IMR-90 (cell line): ENCODE measurements at regions not wholly inside any gene's neighbourhood (a gene's known extent, or its start where the extent isn't known, plus 50 kb on each side); places are given as distances from the start of the nearest gene placed in this dataset.

Experiments
- ATAC-seq: fragments of 200-7000 bp; cut with Tn5 transposase; 2 replicates; pipeline ENCODE4 v1.9.1; 2020; ENCODE audit warnings: low read depth, mild to moderate bottlenecking, moderate library complexity
- BruUV-seq: library from RNA; stranded (reverse); fragments of 400-500 nt; replicated peaks from 2 replicates; lab custom pipeline; 2021; lab: Mats Ljungman, UMichigan
- CTCF ChIA-PET: fragments of 300-600 bp; formaldehyde crosslinking; extraction: SDS; loops from one replicate; lab custom pipeline; 2021; ENCODE audit warnings: antibody characterized with exemption; lab: Yijun Ruan, JAX
- POLR2A ChIA-PET: fragments of 300-600 bp; sonication (Branson Sonifier 250); formaldehyde crosslinking; loops from one replicate; lab custom pipeline; 2022; ENCODE audit warnings: antibody characterized with exemption; ENCODE audit not compliant: unreplicated experiment; lab: Charles Lee
- DNase-seq: peaks from one replicate; pipeline ENCODE4 v3.0.0; 2013
- H2AFZ ChIP-seq: replicated peaks from 2 replicates; pipeline ENCODE3; 2013; ENCODE audit warnings: low read length, mild to moderate bottlenecking; ENCODE audit not compliant: poor library complexity
- H2AK5ac ChIP-seq: 2 replicates; pipeline ENCODE4 v1.6.1; 2013; ENCODE audit warnings: low read depth, low read length, inconsistent platforms
- H2AK9ac ChIP-seq: replicated peaks from 2 replicates; pipeline ENCODE3; 2013; ENCODE audit warnings: mild to moderate bottlenecking, low read depth, low read length, moderate library complexity; ENCODE audit not compliant: poor library complexity
- H2BK120ac ChIP-seq: 2 replicates; pipeline ENCODE4 v1.6.1; 2013; ENCODE audit warnings: low read depth, low read length, inconsistent platforms
- H2BK15ac ChIP-seq: 3 replicates; pipeline ENCODE4 v1.6.1; 2013; ENCODE audit warnings: low read depth, low read length, inconsistent platforms
- H2BK20ac ChIP-seq: 2 replicates; pipeline ENCODE4 v1.6.1; 2013; ENCODE audit warnings: low read depth, mild to moderate bottlenecking, inconsistent platforms, low read length, moderate library complexity
- H2BK5ac ChIP-seq: 2 replicates; pipeline ENCODE4 v1.6.1; 2013; ENCODE audit warnings: mild to moderate bottlenecking, low read depth, low read length, inconsistent platforms; ENCODE audit not compliant: poor library complexity, severe bottlenecking
- H3K14ac ChIP-seq: replicated peaks from 2 replicates; pipeline ENCODE4 v1.6.1; 2013; ENCODE audit warnings: low read depth, low read length, inconsistent platforms
- H3K18ac ChIP-seq: 2 replicates; pipeline ENCODE4 v1.6.1; 2013; ENCODE audit warnings: low read depth, low read length, control low read depth
- H3K23ac ChIP-seq: 2 replicates; pipeline ENCODE4 v1.6.1; 2013; ENCODE audit warnings: low read depth, low read length, inconsistent platforms
- H3K27ac ChIP-seq: 2 replicates; pipeline ENCODE4 v1.5.1; 2013; ENCODE audit warnings: mild to moderate bottlenecking, control low read depth, low read length; ENCODE audit not compliant: insufficient read depth
- H3K27me3 ChIP-seq: 2 replicates; pipeline ENCODE4 v1.6.1; 2013; ENCODE audit warnings: low read length; ENCODE audit not compliant: control insufficient read depth, insufficient read depth
- H3K36me3 ChIP-seq: 2 replicates; pipeline ENCODE4 v1.6.1; 2013; ENCODE audit warnings: low read length, mixed read lengths; ENCODE audit not compliant: control insufficient read depth, insufficient read depth
- H3K4ac ChIP-seq: 2 replicates; pipeline ENCODE4 v1.6.1; 2013; ENCODE audit warnings: low read depth, low read length, inconsistent platforms
- H3K4me1 ChIP-seq: 2 replicates; pipeline ENCODE4 v1.6.1; 2013; ENCODE audit warnings: low read length, mixed read lengths; ENCODE audit not compliant: control insufficient read depth, insufficient read depth
- H3K4me2 ChIP-seq: 2 replicates; pipeline ENCODE4 v1.6.1; 2013; ENCODE audit warnings: low read depth, mild to moderate bottlenecking, control low read depth, low read length, moderate library complexity
- H3K4me3 ChIP-seq: 2 replicates; pipeline ENCODE4 v1.5.1; 2013; ENCODE audit warnings: low read depth, mild to moderate bottlenecking, control low read depth, low read length, moderate library complexity; ENCODE audit not compliant: insufficient read depth
- H3K56ac ChIP-seq: 2 replicates; pipeline ENCODE4 v1.6.1; 2013; ENCODE audit warnings: low read length, inconsistent platforms; ENCODE audit not compliant: insufficient read depth; ENCODE audit errors: extremely low read depth
- H3K79me1 ChIP-seq, 2 experiments: 2 replicates each; pipeline ENCODE4 v1.6.1; 2013; ENCODE audit warnings: low read length in 2 of 2, inconsistent platforms in 1 of 2, low read depth in 1 of 2
- H3K9ac ChIP-seq: 2 replicates; pipeline ENCODE4 v1.6.1; 2013; ENCODE audit warnings: low read depth, low read length, control low read depth
- H3K9me1 ChIP-seq: 2 replicates; pipeline ENCODE4 v1.6.1; 2013; ENCODE audit warnings: low read length, inconsistent platforms; ENCODE audit not compliant: insufficient read depth
- H3K9me3 ChIP-seq: 2 replicates; pipeline ENCODE4 v1.6.1; 2013; ENCODE audit warnings: low read length; ENCODE audit not compliant: control insufficient read depth, insufficient read depth
- H4K20me1 ChIP-seq: 2 replicates; pipeline ENCODE4 v1.6.1; 2013; ENCODE audit warnings: low read length, inconsistent platforms; ENCODE audit not compliant: insufficient read depth
- H4K5ac ChIP-seq: 2 replicates; pipeline ENCODE4 v1.6.1; 2013; ENCODE audit warnings: mild to moderate bottlenecking, low read depth, low read length, control low read depth
- H4K8ac ChIP-seq, 2 experiments: 2 replicates each; pipeline ENCODE4 v1.6.1; 2013; ENCODE audit warnings: low read depth in 2 of 2, low read length in 2 of 2, control low read depth in 1 of 2, inconsistent platforms in 1 of 2
- H4K91ac ChIP-seq: 2 replicates; pipeline ENCODE4 v1.6.1; 2013; ENCODE audit warnings: low read depth, low read length, inconsistent platforms; ENCODE audit not compliant: insufficient read depth
- BHLHE40 ChIP-seq: fragments of 150-350 bp; IDR thresholded peaks from 2 replicates; pipeline ENCODE4 v1.6.1; 2016; ENCODE audit warnings: mild to moderate bottlenecking, low read depth, low read length
- CEBPB ChIP-seq: IDR thresholded peaks from 2 replicates; pipeline ENCODE4 v1.6.1; 2012; ENCODE audit warnings: low read depth, low read length, improper control_type of control experiment
- CHD1 ChIP-seq: IDR thresholded peaks from 2 replicates; pipeline ENCODE4 v1.6.1; 2012; ENCODE audit warnings: low read depth, low read length, improper control_type of control experiment
- CTCF ChIP-seq: conservative IDR thresholded peaks from 2 replicates; pipeline ENCODE4 v1.5.1; 2012; ENCODE audit warnings: mild to moderate bottlenecking, low read depth, low read length, improper control_type of control experiment
- FOS ChIP-seq: fragments of 150-350 bp; IDR thresholded peaks from 2 replicates; pipeline ENCODE4 v1.6.1; 2016; ENCODE audit warnings: low read depth, low read length
- MAFK ChIP-seq: IDR thresholded peaks from 2 replicates; pipeline ENCODE4 v1.6.1; 2012; ENCODE audit warnings: low read depth, low read length, improper control_type of control experiment
- MAZ ChIP-seq: IDR thresholded peaks from 2 replicates; pipeline ENCODE4 v1.6.1; 2012; ENCODE audit warnings: low read depth, mild to moderate bottlenecking, low read length, improper control_type of control experiment, moderate library complexity, borderline replicate concordance
- MXI1 ChIP-seq: IDR thresholded peaks from 2 replicates; pipeline ENCODE4 v1.6.1; 2012; ENCODE audit warnings: low read depth, mild to moderate bottlenecking, low read length, moderate library complexity, borderline replicate concordance
- NFE2L2 ChIP-seq: fragments of 150-350 bp; IDR thresholded peaks from 2 replicates; pipeline ENCODE4 v1.6.1; 2016; ENCODE audit warnings: low read depth, mild to moderate bottlenecking, low read length
- POLR2A ChIP-seq: IDR thresholded peaks from 2 replicates; pipeline ENCODE4 v1.6.1; 2012; ENCODE audit warnings: mild to moderate bottlenecking, low read depth, low read length
- RAD21 ChIP-seq: IDR thresholded peaks from 2 replicates; pipeline ENCODE4 v1.6.1; 2012; ENCODE audit warnings: low read length, improper control_type of control experiment
- RCOR1 ChIP-seq: IDR thresholded peaks from 2 replicates; pipeline ENCODE4 v1.6.1; 2012; ENCODE audit warnings: mild to moderate bottlenecking, low read length, improper control_type of control experiment; ENCODE audit not compliant: insufficient replicate concordance
- RFX5 ChIP-seq: IDR thresholded peaks from 2 replicates; pipeline ENCODE4 v1.8.0; 2012; ENCODE audit warnings: low read depth, mild to moderate bottlenecking, low read length, moderate library complexity
- SMC3 ChIP-seq: fragments of 150-350 bp; IDR thresholded peaks from 2 replicates; pipeline ENCODE4 v1.6.1; 2016; ENCODE audit warnings: low read depth, mild to moderate bottlenecking, antibody characterized with exemption, low read length, moderate library complexity
- WGBS, 2 experiments: methylation state at CpG; one replicate each; pipeline versions ENCODE4 v1.1.5 to v1.1.7; 2013; ENCODE audit warnings: missing lambda C conversion rate in 2 of 2; ENCODE audit not compliant: insufficient read length in 1 of 2; ENCODE audit errors: extremely low coverage in 2 of 2; 5-methylcytosine and 5-hydroxymethylcytosine counted together
- dilution Hi-C: fragments of 300-500 bp; cut with HindIII; formaldehyde crosslinking; loops from one replicate; pipeline ENCODE4 v1.14.3; 2018; ENCODE audit warnings: low sequenced_read_pairs; ENCODE audit not compliant: unreplicated experiment
- in situ Hi-C: fragments of 300-500 bp; cut with MboI; formaldehyde crosslinking; loops from 3 replicates; pipeline ENCODE4 v1.14.3; 2019; ENCODE audit warnings: low sequenced_read_pairs, inconsistent platforms, mixed read lengths
- intact Hi-C: fragments of 100-400 bp; cut with micrococcal nuclease; formaldehyde crosslinking; loops from 2 replicates; pipeline ENCODE4 v1.10.0; 2022
- TF ChIP-seq, protein P1 (sequence below): fragments of 150-350 bp; IDR thresholded peaks from 2 replicates; pipeline ENCODE4 v1.6.1; 2016; ENCODE audit warnings: low read depth, mild to moderate bottlenecking, low read length, moderate library complexity, borderline replicate concordance
- TF ChIP-seq, protein P2 (sequence below): fragments of 150-350 bp; IDR thresholded peaks from 2 replicates; pipeline ENCODE4 v1.6.1; 2017; ENCODE audit warnings: mild to moderate bottlenecking, antibody characterized with exemption, low read length, low read depth

GRCh38 chr12:97899956-97900355 is 437.4 kb downstream of the RMST start:
- Histone ChIP-seq H2BK120ac (no peak overlapping the region), H3K14ac (no peak overlapping the region), H3K9ac (no peak overlapping the region), H3K9me3 (peaks cover 17% of the 10 kb centered on the region), H2AFZ (no peak overlapping the region), H4K8ac (no peak overlapping the region), H3K9me1 (no peaks in the 10 kb centered on the region), H3K23ac (no peak overlapping the region), H2BK15ac (no peak overlapping the region), H3K79me1 (no peaks in the 10 kb centered on the region), H3K4ac (no peak overlapping the region), H2AK9ac (no peak overlapping the region), H2AK5ac (no peak overlapping the region), H2BK5ac (no peak overlapping the region), H4K91ac (no peak overlapping the region), H4K20me1 (no peaks in the 10 kb centered on the region), H3K18ac (no peak overlapping the region), H2BK20ac (no peak overlapping the region), H3K27me3 (no peaks in the 10 kb centered on the region), H3K4me2 (no peak overlapping the region), H3K4me3 (no peak overlapping the region), H3K27ac (no peak overlapping the region), H3K36me3 (no peaks in the 10 kb centered on the region), H4K5ac (no peak overlapping the region), H3K4me1 (no peaks in the 10 kb centered on the region), H3K56ac (no peak overlapping the region)
- no CpG with 5 or more reads among the region's 1 CpG for WGBS, 2 experiments
- ATAC-seq = no peak
- POLR2A ChIA-PET = no interaction called here
- CTCF ChIA-PET = no interaction called here
- no TSS peak for BruUV-seq
- dilution Hi-C loops (no loop called here), intact Hi-C loops (no loop called here), in situ Hi-C loops (no loop called here)
- TF ChIP-seq SMC3 = no peak
- TF ChIP-seq BHLHE40 = no peak
- no peak for TF ChIP-seq MAZ
- no peak for TF ChIP-seq NFE2L2
- TF ChIP-seq CEBPB = no peak
- TF ChIP-seq RAD21 = no peak
- no peak for TF ChIP-seq RFX5
- no peak for TF ChIP-seq FOS
- no peak for TF ChIP-seq RCOR1
- TF ChIP-seq MXI1 = no peak
- TF ChIP-seq, protein P1, sequence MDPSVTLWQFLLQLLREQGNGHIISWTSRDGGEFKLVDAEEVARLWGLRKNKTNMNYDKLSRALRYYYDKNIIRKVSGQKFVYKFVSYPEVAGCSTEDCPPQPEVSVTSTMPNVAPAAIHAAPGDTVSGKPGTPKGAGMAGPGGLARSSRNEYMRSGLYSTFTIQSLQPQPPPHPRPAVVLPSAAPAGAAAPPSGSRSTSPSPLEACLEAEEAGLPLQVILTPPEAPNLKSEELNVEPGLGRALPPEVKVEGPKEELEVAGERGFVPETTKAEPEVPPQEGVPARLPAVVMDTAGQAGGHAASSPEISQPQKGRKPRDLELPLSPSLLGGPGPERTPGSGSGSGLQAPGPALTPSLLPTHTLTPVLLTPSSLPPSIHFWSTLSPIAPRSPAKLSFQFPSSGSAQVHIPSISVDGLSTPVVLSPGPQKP = no peak
- TF ChIP-seq CTCF = no peak
- no peak for TF ChIP-seq POLR2A
- TF ChIP-seq MAFK = no peak
- no peak for TF ChIP-seq CHD1
- TF ChIP-seq, protein P2, sequence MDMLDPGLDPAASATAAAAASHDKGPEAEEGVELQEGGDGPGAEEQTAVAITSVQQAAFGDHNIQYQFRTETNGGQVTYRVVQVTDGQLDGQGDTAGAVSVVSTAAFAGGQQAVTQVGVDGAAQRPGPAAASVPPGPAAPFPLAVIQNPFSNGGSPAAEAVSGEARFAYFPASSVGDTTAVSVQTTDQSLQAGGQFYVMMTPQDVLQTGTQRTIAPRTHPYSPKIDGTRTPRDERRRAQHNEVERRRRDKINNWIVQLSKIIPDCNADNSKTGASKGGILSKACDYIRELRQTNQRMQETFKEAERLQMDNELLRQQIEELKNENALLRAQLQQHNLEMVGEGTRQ = no peak
- DNase-seq = no peak
